ENCODE measurements at regions not wholly inside any gene's neighbourhood (a gene's known extent, or its start where the extent isn't known, plus 50 kb on each side); places are given as distances from the start of the nearest gene placed in this dataset.

DNA sequence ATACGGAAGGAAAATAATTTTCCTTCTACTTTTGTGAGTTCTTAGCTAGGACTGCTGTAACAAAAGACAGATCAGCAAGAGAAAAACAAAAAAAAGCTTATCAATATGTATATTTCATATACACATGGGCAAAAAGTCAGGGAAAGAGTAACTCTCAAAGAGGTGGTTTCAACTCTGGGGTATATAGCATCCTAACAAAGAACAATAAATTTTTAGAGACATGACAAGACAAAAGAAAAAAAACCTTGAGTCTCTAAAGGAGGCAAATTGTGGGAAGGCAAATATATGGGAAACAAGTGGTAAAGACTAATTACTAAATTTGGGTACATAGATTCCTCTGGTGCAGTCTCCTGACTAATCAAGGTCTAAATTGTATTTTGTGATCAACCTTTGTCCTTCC is 93.2 kb downstream of the C5orf15 start:
- TF ChIP-seq POLR2A (IDR thresholded peaks at IDR 0.05; ENCODE audit: low read depth, low read length), result no peak
- TF ChIP-seq PAX5 (IDR thresholded peaks at IDR 0.05; ENCODE audit: insufficient read depth, low read length, severe bottlenecking), result no peak
- TF ChIP-seq POLR2AphosphoS5 (IDR thresholded peaks at IDR 0.05; ENCODE audit: low read depth, low read length), result no peak
- TF ChIP-seq SPI1 (IDR thresholded peaks at IDR 0.05; ENCODE audit: low read depth, low read length), result no peak
- no peak for TF ChIP-seq TAF1 (IDR thresholded peaks at IDR 0.05; ENCODE audit: low read depth, low read length)
